Stimulated activated CD8-positive, alpha-beta memory T cell treated with anti-CD3 and anti-CD28 coated beads, Interleukin-15, amount 100 ng/mL, for 1 hour (primary cell): ENCODE measurements at regions not wholly inside any gene's neighbourhood (a gene's known extent, or its start where the extent isn't known, plus 50 kb on each side); places are given as distances from the start of the nearest gene placed in this dataset.

Experiments used
- DNase-seq: peaks from one replicate; pipeline ENCODE4 v3.0.0-alpha.2; 2020; ENCODE audit warnings: low read depth

DNA sequence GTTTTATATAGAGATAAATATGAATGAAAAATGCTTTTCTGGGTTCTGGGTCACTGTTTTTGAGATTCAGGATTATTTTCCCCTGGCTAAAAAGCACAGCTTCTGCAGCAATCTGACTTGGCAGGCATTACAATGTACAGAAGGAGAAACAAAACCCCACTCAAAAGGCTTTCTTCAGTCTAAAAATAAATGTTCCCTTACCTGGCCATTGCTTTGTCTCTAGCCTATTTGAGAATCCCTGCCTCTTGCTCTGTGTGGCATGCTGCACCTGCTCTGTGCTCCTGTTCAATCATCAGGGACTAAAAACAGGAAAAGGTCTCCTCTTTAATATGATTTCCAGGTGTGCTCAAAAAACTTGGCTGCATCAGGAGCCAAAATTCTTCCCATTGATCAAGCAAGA lies 187.4 kb upstream of the STAC start:
- DNase-seq = no peak

DNA sequence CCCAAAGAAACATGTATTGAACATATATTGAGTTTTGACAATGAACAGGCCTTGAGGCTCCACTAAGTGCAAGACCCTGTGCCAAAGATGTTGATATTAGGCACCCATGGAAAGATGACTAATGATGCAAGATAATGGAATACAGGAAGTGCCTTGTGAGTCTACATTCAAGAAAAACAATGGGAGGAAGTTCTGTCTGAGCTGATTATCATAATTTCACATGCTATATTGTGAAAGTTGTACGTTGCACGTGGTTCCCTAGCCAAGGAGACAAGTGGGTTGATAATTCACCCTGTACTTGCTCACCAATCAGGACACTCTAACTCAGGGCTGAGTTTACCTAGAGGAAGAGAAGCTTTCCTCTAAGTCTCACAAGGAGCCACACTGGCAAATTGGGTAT lies 186.9 kb upstream of the STAC start:
- DNase-seq = no peak

DNA sequence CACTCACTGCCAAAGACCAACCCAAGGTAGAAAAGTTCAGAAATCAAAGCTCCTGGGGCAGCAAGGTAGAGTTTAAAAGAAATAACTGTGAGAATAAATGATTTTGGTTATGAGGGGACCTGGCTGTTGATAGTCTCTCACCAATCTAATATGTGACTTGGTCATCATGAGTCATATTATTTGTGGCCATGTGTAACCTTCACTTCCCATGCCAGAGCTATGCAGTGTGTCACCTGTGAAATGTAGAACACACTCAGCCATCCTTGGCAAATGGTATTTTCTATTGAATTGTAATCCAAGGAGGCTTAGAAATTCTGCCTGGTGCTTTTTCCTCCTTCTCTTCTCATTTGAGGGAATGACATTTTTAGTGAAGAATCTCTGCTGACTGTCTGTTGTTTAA lies 184.2 kb upstream of the STAC start:
- DNase-seq = no peak

DNA sequence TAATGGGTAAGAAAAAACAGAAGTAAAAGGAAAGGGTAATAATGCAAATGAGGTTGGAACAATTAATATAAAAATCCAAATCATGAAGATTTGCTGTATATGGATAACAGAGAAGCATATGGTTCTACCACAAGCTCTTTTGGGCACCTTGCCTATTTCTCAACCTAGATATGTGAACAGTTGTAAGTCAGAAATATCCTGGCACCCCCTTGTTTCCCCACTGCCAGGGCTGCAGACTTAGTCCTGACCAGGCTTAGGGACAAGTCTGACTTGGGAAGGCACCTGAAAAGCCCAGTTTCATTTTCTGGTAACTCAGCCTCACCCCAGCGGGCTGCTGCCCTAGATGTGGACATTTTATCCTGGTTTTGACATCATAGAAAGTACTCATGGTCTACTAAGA lies 183.2 kb upstream of the STAC start:
- DNase-seq = no peak

DNA sequence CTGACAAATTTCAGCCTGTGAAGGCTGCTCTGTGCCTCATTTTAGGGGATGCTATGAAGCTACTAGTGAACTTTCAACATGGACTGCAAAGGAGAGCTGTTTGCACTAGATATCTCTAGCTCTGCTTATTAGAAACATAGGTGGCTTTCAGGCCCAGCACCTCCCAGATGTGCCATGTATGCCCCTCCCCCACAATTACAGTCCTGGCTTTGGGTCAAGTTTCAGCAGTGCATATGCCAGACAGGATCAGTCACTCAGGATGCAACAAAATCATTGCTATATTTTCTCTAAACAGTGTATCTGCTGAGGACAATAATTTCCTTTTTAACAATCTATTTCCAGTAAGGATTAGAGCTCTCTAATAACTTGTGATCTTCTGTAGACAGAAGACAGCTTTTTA lies 178.8 kb upstream of the STAC start:
- DNase-seq = no peak

DNA sequence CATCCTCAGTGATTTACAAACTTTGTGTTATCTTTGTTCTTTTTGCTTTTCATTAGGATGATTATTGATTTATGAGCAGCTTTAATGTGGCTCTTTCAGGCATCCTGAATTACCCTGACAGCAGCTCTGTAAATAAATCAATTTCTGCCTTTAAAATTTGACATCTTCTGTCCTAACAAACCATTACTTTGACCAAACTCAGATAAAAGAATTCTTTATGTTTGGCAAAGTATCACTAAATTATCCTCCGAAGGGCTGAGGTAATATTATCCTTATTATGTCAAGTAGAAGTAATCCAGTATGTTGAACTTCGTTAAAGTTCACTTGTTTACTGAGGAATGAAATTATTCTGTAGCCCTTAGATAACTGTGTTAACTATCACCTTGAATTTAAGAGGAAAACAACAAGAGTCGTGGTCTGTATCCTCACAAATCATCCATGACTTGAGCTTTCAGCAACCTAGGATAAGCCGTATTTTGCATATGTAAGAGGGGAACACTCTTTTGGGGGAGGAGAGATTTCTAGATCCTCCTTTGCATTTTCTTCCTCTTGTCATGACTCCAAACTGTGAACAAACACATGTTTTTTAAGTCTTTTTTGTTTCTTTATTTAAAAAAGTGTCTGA lies 173.2 kb upstream of the STAC start:
- no peak for DNase-seq

DNA sequence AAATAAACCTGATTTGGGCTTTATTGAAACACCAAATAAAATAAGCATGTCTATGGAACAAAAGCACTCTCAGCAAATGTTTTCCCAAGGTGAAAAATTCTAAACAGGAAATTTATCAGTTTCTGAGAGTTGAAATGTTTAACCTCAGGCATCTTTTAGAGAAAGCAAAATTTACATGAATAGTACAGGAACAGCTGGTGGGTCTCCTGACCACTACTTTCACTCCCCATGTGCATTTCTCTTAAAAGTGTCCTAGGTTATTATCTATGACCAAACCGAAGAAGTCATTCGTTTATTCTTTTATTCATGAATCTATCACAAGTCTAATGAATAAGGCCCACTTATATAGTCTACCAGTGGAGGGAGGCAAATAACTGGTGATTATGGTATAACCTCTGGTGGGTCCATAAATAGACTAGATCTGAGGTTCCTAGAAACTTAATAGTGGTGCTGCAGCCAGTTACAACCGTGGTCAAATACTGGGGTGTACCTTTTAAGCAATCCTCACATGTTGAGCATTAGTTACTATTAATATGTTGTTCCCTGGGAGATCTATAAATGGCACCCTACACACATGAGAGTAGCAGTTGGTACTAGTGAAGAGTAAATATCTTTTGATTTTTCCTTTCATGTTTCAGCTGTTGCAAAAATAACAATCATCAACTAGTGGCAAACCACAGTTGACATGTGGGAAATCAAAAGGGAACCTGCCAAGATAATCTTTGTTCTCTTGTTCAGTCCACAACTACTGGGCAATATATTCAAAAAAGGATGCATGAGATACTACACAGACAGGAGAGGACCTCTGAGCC lies 169.3 kb upstream of the STAC start:
- DNase-seq = no peak

DNA sequence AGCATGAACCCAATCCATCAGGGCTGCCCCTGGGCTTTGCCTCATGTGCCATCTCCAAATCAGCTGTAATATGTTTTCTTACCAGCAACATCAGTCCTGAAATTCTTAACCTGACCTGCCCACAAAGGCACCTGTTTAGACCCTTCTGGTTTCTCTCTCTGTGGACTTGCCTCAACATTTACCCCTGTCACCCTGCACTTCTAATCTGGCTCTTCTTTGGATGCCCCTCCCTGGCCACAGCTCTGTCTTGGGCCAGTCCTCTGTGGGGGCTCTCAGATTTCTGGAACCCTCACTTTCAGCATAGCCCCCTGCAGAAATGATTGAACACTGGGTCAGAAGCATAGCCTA lies 168.7 kb upstream of the STAC start:
- no peak for DNase-seq

DNA sequence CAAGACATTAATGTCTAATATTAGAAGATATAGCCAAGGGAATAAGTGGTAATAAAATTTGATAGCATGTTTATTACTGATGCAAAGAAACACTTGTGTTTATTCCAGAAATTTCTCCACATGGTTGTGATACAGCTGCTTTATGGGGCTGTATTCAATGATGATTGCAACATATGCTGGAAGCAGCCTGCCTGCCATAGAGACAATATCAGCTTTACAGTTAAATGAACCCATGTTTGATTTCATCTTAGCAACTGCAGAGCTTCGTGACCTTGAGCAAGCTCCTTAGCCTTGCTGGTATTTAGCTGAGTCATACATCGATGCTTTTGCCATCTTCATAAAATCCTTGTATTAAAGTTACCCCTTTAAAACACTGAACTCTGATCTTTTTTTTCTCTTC lies 168.1 kb upstream of the STAC start:
- no peak for DNase-seq

DNA sequence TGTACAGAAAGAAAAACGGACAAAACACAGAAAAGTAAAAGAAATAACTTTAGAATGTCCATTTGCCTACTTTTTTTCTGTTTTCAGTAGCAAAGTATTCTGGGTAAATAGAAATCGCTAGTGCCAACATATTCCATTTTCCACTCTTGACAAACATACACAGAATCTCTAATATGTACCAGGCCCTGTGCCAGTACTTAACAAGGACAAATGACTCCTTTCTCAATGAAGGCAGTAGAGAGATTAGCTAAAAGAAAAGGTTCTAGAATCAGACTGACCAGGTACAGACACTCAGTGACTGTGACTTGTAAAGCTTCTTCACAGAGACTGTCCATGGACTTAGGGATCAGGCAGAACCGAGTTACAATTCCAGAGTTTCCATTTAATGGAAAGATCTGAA lies 165.8 kb upstream of the STAC start:
- no peak for DNase-seq

DNA sequence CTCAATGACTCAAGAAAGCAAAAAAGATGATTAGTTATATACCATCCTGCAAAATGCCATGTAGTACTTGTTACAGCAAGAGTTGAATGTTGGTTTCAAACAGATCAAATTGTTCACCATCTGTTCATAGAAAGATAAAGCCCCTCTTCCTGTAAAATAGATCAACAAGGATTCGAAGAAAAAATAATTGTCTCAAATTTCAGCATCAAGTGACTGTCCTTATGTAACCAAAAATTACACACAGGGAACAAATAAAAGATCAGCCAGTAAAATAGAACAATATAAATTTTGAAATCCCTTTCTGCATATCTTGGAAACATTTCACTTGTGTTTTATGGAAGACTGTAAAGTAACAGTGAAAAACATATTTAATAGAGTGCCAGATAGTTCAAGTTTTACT lies 165.1 kb upstream of the STAC start:
- DNase-seq = no peak

DNA sequence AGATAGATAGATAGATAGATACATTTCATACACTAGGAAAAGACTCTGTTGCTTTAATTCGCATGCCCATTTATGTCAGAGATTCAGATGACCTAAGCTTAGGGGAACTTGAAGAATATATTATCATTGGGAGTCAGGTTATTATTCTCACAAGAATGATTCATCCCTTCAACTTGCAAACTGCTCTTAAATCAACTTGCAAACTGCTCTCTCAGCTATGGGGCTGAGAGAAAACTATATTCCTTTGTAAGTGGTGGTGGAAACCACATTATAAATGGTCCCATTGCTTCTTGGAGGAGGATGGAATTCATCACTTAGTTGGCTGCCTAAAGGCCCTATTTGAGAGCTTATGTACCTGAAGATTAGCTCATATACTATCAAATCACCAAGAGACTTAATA lies 160.9 kb upstream of the STAC start:
- DNase-seq = no peak

DNA sequence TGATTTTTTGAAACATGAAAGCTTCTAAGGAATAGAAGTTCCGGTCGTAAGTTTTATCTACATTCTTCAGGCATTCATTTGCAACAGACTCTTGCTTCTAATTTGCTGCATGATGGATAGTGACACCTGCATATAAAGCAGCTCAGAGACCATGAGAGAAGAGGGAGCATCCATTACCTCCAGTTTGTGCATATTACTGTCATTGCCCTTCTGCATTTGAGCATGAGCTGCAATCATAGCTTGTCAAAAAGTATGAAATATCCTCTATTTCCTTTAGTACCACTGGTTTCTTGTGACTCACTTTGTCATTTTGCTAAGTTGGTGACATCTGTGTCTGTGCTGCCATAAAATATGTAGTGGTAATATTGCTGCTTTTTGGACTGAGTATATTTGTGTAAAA lies 160.1 kb upstream of the STAC start:
- no peak for DNase-seq

DNA sequence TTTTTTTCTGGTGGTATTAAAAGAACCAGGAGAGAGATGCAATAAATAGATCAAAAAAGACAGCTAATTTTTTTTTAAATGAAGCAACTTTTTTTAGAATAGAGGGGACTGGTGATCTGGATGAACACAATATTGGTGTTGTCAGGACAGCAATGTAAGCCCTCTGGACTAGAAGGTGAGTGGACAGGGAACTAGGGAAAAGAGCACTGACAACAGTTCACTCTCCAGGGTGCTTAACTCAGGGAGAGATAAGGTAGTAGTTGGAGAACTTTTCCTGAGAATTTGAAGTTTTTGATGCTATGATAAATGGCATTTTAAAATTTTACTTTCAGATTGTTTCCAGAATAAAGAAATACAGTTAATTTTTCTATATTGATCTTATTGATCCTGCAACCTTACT lies 158.3 kb upstream of the STAC start:
- no peak for DNase-seq

DNA sequence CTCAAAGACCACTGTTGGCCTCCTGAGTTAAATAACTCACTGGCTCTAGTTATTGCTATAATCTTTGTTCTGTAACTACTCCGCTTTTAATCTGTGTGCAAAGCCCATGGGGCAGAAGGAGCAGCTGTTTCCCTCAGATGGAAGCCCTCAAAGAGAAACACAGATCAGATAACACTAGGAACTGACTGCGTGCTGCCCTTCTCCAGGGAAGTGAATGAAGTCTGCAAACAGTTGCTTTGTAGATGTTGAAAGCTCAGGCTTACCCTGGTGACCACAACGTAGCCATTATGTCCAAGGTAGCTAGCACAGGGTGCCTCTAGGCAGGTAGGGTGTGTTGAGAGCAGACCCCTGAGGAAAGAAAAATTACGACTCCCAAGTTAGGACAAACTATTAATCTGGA lies 152.3 kb upstream of the STAC start:
- DNase-seq = no peak

DNA sequence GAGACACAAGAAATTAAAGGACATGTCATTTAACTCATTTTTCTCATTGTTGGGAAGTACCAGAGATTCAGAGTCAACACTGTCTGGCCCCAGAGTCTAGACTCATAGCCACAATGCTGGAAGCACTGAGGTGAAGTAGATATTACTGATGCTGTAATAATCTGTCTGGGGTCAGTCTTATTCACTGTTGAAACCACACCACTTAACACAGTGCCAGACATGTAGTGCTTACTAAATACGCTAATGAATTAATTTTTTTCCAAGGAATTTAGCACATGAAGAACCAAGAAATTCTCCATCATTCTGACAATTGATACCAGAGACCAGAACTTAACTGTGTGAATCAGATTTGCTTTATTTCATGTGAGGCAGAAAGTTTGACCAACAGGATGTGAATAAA lies 150.8 kb upstream of the STAC start:
- no peak for DNase-seq

DNA sequence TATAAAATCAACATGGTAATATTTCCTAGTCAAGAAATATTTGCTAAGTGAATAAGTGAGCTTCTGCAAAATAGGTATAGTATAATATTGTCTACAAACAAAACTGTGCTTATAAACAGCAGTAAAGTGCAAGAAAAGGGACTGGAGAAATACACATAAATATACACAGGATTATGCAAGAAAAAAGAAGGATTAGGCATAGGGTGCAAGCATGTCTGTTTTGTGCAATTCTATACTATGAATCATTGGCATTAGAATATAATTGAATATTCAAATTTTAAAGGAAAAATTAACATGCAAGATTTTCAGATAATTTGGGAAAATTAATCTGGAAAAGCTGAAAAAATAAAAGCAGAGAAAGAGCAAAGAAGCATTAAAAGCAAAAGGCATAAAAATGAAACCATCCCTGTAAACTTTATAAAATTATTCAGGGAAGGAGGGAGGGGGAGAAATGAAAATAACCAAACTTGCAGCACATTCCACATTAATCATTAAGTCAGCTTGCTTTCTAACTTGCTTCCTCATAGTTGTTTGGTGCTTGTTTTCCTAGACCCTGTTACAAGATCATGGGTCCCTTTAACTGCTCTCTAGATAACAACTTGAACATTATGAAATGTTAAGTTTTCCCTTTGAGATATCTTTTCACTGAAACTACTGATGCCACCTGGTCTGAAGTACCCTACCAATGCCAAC lies 147.4 kb upstream of the STAC start:
- no peak for DNase-seq

DNA sequence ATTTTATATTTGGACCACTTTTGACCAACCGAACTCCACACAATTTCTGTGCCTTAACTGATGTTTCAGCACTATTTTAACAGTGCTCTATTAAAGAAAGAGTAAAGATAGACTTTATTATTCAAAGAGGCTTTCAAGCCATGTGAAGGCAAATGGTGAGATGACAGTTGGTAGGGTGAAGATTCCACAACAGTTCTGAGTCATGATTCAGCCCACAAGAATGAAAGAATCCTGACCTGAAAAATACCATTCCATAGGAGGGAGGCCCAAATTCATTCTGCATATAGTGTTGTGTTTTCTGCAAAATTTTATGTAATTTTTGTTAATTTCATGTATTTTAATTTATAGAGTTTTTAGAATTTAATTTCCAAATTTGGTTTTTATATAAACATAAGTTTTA lies 135.6 kb upstream of the STAC start:
- no peak for DNase-seq

DNA sequence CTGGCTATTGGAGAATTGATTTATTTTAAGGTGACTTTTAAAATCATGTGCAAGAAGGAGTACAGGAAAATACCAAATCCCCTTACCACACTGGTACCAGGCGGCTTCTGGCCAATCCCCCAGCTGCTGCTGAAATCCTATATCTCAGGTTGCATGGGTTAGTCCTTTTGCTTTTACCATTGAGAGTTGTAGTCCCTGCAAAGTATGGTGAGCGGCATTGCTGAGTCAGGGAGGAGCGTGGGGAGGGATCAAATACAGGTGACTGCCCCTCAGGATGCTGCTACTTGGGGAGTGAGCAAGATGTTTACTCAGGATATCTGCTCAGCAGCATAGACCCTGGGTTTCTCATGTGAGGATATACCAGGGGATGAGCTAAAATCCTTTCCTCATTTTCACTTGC lies 131.9 kb upstream of the STAC start:
- DNase-seq = no peak

DNA sequence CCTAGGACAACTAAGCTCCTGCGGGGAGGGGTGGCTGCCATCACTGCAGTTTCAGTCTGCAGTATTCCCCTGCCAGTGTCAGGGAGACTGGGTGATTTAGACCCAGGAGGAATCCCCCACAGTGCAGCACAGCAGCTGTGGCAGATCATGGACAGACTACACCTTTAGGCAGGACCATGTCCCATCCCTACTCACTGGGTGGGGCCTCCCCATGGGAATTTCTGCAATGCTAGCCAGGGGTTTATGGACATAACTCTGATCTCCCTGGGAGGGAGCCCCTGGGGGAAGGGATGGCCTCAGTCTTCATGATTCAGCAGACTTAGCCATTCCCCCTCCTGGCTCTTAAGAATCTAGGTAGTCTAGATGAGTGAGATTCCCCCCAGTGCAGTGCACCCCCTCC lies 130.1 kb upstream of the STAC start:
- DNase-seq = no peak

DNA sequence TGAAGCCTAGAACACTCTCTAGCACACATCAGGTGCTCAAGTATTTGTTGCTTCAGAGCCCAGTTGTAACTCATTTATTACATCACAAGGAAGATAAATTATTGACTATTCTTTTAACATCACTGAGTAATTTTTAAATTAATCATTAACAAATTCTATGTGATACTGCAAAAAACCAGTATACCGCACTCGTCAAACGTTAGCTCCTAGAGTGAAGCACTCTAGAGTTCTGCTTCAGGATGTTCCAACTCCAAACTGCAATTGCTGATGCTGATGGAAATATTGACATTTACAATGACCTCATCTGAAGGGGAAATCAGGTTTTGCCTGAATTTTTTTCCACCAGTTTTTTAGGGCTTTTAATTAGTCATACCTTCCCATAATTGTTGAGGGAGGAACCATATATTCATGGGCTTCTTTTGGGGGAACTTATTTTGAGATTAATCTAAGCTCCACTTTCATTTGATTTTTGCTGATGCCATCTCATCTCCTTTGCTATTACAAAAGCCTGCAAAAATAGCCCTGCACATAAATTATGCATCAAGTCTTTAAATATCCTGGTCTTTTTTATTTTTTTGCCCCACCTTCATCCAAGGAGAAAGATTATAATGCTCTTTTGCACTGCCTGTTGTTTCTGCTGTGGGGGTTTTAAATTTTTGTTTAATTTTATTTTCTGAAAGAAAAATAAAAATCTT lies 123.0 kb upstream of the STAC start:
- DNase-seq = no peak

DNA sequence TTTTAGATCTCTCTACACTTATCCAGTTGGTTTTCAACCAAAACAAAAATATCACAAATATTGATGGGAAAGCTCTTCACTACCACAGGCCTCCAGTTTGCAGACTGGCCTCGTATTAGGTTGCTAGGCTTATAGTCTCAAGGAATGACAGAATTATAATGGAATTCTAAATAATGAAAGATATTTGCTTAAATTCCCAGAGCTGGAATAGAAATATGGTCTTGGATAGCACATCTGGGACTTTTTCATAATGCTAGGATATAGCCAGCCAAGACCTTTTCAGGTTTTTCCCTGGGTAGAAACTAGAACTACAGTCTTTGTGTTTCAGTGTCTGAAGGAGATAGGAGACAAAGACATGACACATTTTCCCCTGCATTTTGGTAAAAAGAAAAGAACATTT lies 121.9 kb upstream of the STAC start:
- no peak for DNase-seq

DNA sequence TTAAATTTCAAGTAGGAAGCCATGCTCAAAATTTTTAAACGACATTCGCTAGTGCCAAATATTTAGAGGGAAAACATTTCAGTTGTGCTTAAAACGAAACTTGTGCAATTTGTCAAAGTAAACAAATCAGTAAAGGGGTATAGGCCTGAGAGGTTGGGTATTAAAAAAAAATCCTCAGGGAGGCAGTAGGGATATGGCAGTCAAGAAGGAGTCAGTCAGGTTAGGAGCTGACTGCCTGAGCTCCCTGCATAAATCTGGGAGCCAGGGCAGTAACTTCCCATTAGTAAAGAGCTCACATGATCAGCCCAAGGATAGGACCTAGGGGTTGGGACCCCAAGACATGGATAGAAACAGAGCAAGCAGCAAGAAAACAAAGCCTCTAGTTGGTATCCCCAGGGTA lies 120.7 kb upstream of the STAC start:
- DNase-seq = no peak
